Activated CD4-positive, alpha-beta memory T cell treated with anti-CD3 and anti-CD28 coated beads, Interleukin-2, amount 10 ng/mL, durations not matched to agents 7 days and 5 days (primary cell): ENCODE measurements at regions not wholly inside any gene's neighbourhood (a gene's known extent, or its start where the extent isn't known, plus 50 kb on each side); places are given as distances from the start of the nearest gene placed in this dataset.

Source experiments
- CTCF ChIA-PET: fragments of 350-600 bp; sonication (Branson Sonifier 250); formaldehyde crosslinking; loops from one replicate; lab custom pipeline; 2021; ENCODE audit warnings: antibody characterized with exemption, inconsistent platforms; lab: Charles Lee
- POLR2A ChIA-PET: fragments of 350-600 bp; sonication (Branson Sonifier 250); formaldehyde crosslinking; loops from one replicate; lab custom pipeline; 2021; ENCODE audit warnings: antibody characterized with exemption; lab: Charles Lee
- DNase-seq: peaks from one replicate; pipeline ENCODE4 v3.0.0-alpha.2; 2020
- H3K27ac Mint-ChIP-seq: one replicate; pipeline ENCODE4 v1.8.0; 2021; ENCODE audit warnings: mild to moderate bottlenecking, mixed read lengths
- H3K27me3 Mint-ChIP-seq: one replicate; pipeline ENCODE4 v1.8.0; 2021; ENCODE audit warnings: mixed read lengths
- H3K36me3 Mint-ChIP-seq: one replicate; pipeline ENCODE4 v1.8.0; 2021; ENCODE audit warnings: low read depth, mixed read lengths
- H3K4me1 Mint-ChIP-seq: one replicate; pipeline ENCODE4 v1.8.0; 2021; ENCODE audit warnings: mixed read lengths
- H3K4me3 Mint-ChIP-seq: one replicate; pipeline ENCODE4 v1.8.0; 2021; ENCODE audit warnings: mild to moderate bottlenecking, mixed read lengths
- H3K9me3 Mint-ChIP-seq: one replicate; pipeline ENCODE4 v1.8.0; 2021; ENCODE audit warnings: mixed read lengths

DNA sequence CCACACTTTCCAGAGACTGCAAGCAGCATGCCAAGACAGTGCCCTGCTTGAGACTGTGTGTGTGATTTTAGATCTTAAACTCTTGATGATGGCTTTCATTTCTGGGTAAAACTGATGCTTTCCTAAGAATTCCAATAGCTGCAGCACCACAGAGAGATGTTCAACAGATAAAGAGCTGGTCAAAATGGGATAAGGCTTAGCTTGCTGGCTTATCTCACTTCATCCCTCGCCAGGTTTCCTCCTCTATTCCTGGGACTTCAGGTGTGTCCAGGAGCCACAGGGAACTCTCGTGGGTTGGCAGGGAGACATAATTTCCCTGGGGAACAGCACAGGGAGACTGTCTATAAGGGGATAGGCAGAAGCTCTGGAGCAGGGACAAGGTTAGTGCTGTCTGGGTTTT, 137.3 kb downstream of the KCTD15 start:
- ChIA-PET CTCF (no interaction called here), POLR2A (no interaction called here)
- Mint-ChIP-seq H3K27ac (no peak overlapping the region), H3K36me3 (no peaks in the 10 kb centered on the region), H3K9me3 (no peaks in the 10 kb centered on the region), H3K4me1 (no peaks in the 10 kb centered on the region), H3K4me3 (no peak overlapping the region), H3K27me3 (no peaks in the 10 kb centered on the region)
- no peak for DNase-seq

DNA sequence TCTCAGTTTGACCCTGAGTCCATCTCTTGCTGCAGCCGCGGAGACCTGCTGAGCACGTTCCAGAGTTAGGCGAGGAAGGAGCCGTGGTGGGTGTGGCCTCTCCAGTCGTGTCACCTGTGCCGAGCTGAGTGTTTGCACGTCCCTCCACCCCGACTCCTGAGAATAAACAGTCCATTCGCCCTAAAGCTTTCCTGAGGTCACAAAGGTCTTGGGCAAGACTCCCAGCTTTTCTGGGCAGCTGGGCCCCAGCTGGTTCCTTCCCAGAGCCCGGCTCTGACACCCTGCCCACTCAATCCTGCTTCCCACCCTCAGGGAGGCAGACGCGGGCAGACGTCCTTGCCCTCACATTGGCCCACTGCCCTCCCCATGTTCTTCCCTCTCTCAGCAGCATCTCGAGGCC, 142.2 kb downstream of the KCTD15 start:
- ChIA-PET POLR2A (no interaction called here), CTCF (no interaction called here)
- no peaks in the 10 kb centered on the region for H3K27me3 Mint-ChIP-seq
- H3K4me3 Mint-ChIP-seq: no peak overlapping the region
- DNase-seq: no peak
- H3K27ac Mint-ChIP-seq: no peak overlapping the region
- H3K9me3 Mint-ChIP-seq: no peaks in the 10 kb centered on the region
- no peaks in the 10 kb centered on the region for H3K36me3 Mint-ChIP-seq
- H3K4me1 Mint-ChIP-seq: no peaks in the 10 kb centered on the region

DNA sequence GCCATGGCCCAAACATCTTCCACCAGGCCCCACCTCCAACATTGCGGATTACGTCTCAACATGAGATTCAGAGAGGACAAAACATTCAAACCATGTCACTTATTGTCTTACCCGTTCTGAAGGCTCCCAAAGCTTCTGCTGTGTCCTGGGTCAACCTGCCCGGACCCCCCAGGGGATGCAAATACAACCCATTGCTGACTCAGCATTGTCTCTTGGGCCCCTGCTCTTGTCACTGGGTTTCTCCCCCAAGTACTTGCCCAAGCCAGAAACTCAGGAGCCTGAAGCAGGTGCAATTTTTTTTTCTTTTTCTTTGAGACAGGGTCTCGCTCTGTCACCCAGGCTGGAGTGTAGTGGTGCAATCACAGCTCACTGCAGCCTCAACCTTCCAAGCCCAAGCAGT, 144.5 kb downstream of the KCTD15 start:
- H3K36me3 Mint-ChIP-seq: no peaks in the 10 kb centered on the region
- no peaks in the 10 kb centered on the region for H3K9me3 Mint-ChIP-seq
- CTCF ChIA-PET: no interaction called here
- H3K27me3 Mint-ChIP-seq: no peaks in the 10 kb centered on the region
- POLR2A ChIA-PET: no interaction called here
- H3K27ac Mint-ChIP-seq: no peak overlapping the region
- H3K4me1 Mint-ChIP-seq: no peaks in the 10 kb centered on the region
- no peak for DNase-seq
- no peak overlapping the region for H3K4me3 Mint-ChIP-seq

DNA sequence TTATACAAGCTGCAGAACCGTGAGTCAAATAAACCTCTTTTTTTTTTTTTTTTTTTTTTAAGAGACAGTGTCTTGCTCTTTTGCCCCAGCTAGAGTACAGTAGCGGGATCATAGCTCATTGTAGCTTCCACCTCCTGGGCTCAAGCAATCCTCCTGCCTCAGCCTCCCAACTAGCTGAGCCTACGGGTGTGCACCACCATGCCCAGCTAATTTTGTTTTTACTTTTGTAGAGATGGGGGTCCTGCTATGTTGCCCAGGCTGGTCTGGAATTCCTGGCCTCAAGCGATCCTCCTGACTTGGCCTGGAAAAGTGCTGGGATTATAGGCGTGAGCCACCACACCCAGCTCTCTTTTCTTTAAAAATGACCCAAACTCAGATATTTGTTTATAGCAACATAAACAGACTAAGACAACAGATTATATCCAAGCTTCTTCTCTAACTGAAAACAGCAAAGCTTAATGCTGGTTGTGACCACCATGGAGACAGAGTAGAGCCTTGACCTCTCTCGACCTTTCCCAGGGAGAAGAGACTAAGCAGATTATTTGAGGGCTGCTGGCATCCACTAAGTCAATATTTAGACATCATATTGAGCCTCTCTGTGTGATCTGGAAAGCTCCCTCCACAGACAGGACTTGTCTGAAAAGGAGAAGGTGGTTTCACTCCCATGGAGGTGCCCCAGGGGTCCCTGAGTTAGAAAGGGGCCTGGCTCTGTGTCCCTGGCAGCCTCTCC, 150.0 kb downstream of the KCTD15 start:
- ChIA-PET CTCF (interaction anchor here (0.7 to 1.5 kb wide), 2 partner anchors 62 to 169 kb away, joined by 3 to 5 read pairs; no protein-coding TSS in a partner anchor), POLR2A (interaction anchor here (0.6 kb wide), 1 partner anchor 214 kb away, joined by 3 read pairs; no protein-coding TSS in a partner anchor)
- Mint-ChIP-seq H3K27me3 (no peaks in the 10 kb centered on the region), H3K9me3 (no peaks in the 10 kb centered on the region), H3K4me1 (no peaks in the 10 kb centered on the region), H3K27ac (no peak overlapping the region), H3K36me3 (no peaks in the 10 kb centered on the region), H3K4me3 (no peak overlapping the region)
- DNase-seq: no peak

DNA sequence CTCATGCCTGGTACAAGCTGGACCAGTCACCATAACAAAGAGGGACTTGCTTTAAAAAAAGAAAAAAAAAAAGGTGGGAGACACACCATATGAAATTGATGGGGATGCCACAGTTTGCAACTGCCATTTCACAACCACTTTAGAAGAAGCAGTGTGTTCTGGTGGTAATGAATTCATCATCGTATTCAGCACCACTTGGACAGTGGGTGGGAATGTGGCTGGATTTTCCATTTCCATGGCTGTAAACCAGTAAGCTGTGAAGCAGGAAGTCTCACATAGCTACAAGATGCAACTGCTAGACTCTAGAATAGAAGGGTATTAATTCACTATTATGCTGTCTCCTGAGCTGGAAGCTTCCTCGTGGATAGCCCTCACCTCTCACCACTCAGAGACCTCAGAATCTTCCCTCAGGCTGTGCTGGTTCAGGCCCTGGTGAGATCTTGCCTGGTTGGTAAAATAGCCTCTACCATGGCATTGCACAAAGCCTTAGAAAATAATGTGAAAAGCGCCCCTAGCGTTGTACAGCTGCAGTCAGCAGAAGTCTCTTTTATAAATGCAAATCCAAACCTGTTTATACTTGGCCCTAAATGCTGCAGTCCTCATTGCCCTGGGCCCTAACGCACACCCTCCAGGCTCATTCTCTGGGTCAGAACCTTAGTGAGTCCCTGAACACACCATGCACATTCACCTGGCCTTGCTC, 150.7 kb downstream of the KCTD15 start:
- H3K27ac Mint-ChIP-seq: no peak overlapping the region
- ChIA-PET POLR2A (no interaction called here), CTCF (interaction anchor here (1.5 kb wide), 1 partner anchor 169 kb away, joined by 5 read pairs; no protein-coding TSS in a partner anchor)
- no peaks in the 10 kb centered on the region for H3K4me1 Mint-ChIP-seq
- no peaks in the 10 kb centered on the region for H3K27me3 Mint-ChIP-seq
- H3K4me3 Mint-ChIP-seq: no peak overlapping the region
- H3K9me3 Mint-ChIP-seq: no peaks in the 10 kb centered on the region
- DNase-seq: no peak
- H3K36me3 Mint-ChIP-seq: no peaks in the 10 kb centered on the region

DNA sequence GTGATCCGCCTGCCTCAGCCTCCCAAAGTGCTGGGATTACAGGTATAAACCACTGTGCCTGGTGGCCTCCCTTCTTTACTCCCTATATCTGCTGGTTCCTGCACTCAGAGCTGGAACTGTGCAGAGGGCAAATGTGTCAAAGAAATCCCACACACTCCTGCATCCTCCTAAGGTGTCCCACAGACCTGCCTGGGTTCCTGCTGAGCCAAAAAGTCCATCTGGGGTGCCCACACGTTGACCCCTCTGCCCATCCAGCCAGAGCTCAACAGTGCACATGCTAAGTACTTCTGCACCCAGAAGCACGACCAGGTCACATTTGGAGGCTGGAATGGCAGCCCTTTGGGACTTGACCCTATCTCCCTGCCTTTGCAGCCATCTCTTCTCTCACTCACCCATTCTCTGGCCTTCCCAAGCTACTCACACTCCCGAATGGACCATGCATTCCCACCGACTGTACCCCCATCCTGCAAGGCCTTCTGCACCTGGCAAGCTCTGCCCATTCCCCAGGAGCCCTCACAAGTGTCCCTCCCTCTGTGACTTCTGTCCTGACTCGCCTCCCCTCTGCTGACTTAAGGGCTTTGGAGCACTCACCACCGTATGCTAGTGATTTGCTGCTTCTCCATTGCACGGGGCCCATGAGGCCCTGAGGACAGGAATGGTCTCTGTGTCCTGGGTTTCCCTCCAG, 152.1 kb downstream of the KCTD15 start:
- POLR2A ChIA-PET: no interaction called here
- Mint-ChIP-seq H3K9me3 (no peaks in the 10 kb centered on the region), H3K4me3 (no peak overlapping the region), H3K36me3 (no peaks in the 10 kb centered on the region), H3K27me3 (no peaks in the 10 kb centered on the region), H3K27ac (no peak overlapping the region), H3K4me1 (no peaks in the 10 kb centered on the region)
- no peak for DNase-seq
- CTCF ChIA-PET: no interaction called here

DNA sequence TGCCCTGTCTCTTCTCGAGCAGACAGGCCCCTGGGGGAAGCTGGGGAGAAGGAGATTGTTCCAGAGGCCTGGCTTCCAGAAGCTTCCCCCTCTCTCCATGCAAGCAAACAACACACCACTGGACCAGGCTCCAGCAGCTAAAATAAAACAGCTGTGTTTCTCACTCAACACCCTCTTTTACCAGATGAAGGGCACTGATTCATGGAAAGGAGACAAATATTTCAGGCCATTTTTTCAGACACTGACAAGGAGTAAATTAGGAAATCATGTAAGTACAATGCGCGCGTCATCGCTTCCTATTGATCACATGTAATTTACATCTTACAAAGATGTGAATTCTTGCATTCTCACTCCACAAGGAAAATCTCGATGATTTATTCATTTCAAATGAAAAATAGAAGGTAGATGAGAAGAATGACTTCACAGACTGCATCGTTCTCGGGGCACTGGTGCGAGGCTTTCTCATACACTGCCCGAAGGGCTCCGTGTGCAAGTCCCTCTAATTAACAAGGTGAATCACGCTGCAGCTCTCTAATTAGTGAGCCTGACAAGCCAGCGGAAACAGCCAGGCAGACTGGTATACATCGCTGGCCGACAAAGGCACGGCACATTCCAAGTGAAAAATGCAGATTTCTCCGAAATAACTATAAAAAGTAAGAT, 153.6 kb downstream of the KCTD15 start:
- no peak for DNase-seq
- no peaks in the 10 kb centered on the region for H3K9me3 Mint-ChIP-seq
- H3K36me3 Mint-ChIP-seq: no peaks in the 10 kb centered on the region
- CTCF ChIA-PET: no interaction called here
- no peak overlapping the region for H3K27ac Mint-ChIP-seq
- H3K4me3 Mint-ChIP-seq: no peak overlapping the region
- peaks cover 1% of the 10 kb centered on the region for H3K27me3 Mint-ChIP-seq
- POLR2A ChIA-PET: no interaction called here
- no peaks in the 10 kb centered on the region for H3K4me1 Mint-ChIP-seq

DNA sequence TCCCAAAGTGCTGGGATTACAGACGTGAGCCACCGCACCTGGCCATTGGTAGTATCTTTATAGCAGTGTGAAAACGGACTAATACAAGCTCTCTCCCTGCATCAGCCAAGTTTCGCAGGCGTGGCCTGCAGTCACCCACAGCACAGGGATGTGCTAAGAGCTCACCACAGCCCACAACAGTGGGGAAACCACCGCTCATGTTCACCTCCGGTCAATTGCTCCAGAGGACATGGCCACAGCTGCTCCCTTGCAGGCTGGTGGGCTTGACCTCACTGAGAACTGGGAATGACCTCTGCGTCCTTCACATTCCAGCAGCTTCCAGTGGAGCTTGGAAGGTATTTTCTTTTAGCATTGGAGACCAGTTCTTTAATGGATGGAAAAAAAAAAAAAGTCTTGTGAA, 156.4 kb downstream of the KCTD15 start:
- Mint-ChIP-seq H3K4me1 (no peaks in the 10 kb centered on the region), H3K27me3 (peaks cover 2% of the 10 kb centered on the region), H3K9me3 (no peaks in the 10 kb centered on the region), H3K4me3 (no peak overlapping the region), H3K27ac (no peak overlapping the region), H3K36me3 (no peaks in the 10 kb centered on the region)
- ChIA-PET CTCF (no interaction called here), POLR2A (no interaction called here)
- DNase-seq: no peak

DNA sequence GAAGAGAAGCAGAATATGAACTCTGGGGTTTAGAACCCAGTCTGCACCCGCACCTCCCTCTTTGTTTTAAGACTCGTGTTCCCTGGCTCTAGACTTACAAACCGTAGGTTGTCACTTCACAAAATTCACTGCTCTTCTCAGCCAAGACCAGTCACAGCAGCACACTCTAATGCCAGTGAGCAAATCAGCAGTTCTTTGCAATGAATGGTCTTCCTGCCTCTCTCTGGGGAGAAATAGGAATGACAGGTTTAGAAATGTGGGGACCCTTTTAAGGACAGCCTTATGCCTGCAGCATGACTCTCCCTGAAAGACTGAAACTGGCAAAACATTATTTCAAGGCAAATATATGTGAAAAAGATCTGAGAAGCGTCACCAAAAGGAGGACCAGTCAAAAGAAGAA, 156.9 kb downstream of the KCTD15 start:
- H3K4me1 Mint-ChIP-seq: no peaks in the 10 kb centered on the region
- H3K27me3 Mint-ChIP-seq: peaks cover 2% of the 10 kb centered on the region
- no peak overlapping the region for H3K27ac Mint-ChIP-seq

DNA sequence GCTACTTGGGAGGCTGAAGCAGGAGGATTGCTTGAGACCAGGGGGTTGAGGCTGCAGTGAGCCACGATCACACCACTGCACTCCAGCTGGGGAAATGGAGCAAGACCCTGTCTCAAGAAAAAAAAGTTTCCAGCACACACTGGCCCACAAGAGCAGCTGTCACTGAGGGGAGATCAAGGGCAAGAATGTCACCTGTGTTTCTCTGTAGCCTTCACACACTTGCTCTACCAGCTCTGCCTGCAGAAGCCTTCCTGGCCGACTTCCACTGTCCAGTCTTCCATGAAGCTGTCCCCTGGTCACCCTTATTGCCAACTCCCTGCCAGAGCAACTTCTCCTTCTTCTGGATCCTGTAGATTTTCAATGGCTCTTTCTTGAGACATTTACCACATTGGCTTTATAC, 158.0 kb downstream of the KCTD15 start:
- H3K4me3 Mint-ChIP-seq: no peak overlapping the region
- ChIA-PET POLR2A (no interaction called here), CTCF (interaction anchor here (1.0 kb wide), 1 partner anchor 43 kb away, joined by 3 read pairs; no protein-coding TSS in a partner anchor)
- DNase-seq: no peak
- H3K27me3 Mint-ChIP-seq: peaks cover 2% of the 10 kb centered on the region
- no peaks in the 10 kb centered on the region for H3K9me3 Mint-ChIP-seq
- no peaks in the 10 kb centered on the region for H3K4me1 Mint-ChIP-seq
- no peaks in the 10 kb centered on the region for H3K36me3 Mint-ChIP-seq
- H3K27ac Mint-ChIP-seq: no peak overlapping the region

More for the DNA sequence above, 156.9 kb downstream of the KCTD15 start:
- Mint-ChIP-seq H3K9me3 (no peaks in the 10 kb centered on the region), H3K4me3 (no peak overlapping the region), H3K36me3 (no peaks in the 10 kb centered on the region)
- ChIA-PET CTCF (no interaction called here), POLR2A (no interaction called here)
- no peak for DNase-seq

DNA sequence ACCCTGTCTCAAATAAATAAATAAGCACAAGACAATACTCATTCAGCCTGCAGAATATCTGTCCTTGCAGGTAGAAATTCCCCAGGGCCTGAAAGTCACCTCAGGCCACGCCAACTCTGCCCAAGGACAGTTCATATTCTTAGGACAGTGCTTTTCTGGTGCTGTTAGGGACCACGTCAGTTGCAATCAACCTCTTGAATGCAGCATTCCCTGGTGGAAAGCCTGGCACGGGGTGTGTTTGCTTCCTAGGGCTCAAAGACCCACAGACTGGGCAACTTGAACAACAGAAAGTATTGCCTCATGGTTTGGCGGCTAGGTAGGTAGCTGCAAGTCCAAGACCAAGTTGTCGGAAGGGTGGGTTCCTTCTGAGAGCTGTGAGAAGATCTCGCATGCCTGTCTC, 160.3 kb downstream of the KCTD15 start:
- CTCF ChIA-PET: no interaction called here

DNA sequence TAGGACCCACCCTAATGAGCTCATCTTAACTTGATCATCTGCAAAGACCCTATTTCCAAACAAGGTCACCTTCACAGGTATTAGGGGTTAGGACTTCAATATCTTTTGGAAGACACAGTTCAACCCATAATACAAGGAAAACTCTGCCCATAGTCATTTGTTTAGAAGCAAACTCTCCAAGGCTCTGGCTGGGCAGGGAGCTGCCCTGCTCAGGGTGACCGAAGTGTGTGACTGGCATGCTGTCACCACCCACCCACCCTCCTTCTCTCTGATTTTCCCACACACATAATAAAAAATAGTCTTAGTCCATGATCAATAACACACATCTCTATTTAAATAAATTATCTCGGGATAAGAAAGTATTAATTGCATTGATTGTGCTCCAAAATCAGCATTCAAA, 161.1 kb downstream of the KCTD15 start:
- H3K4me1 Mint-ChIP-seq: no peaks in the 10 kb centered on the region
- H3K36me3 Mint-ChIP-seq: no peaks in the 10 kb centered on the region
- POLR2A ChIA-PET: no interaction called here
- H3K4me3 Mint-ChIP-seq: no peak overlapping the region
- no peak for DNase-seq
- H3K27me3 Mint-ChIP-seq: peaks cover 3% of the 10 kb centered on the region
- no peaks in the 10 kb centered on the region for H3K9me3 Mint-ChIP-seq
- CTCF ChIA-PET: no interaction called here
- H3K27ac Mint-ChIP-seq: no peak overlapping the region

More for the DNA sequence above, 160.3 kb downstream of the KCTD15 start:
- no peak overlapping the region for H3K27ac Mint-ChIP-seq
- POLR2A ChIA-PET: no interaction called here
- H3K4me1 Mint-ChIP-seq: no peaks in the 10 kb centered on the region
- H3K36me3 Mint-ChIP-seq: no peaks in the 10 kb centered on the region
- no peak for DNase-seq
- H3K4me3 Mint-ChIP-seq: no peak overlapping the region
- H3K9me3 Mint-ChIP-seq: no peaks in the 10 kb centered on the region
- H3K27me3 Mint-ChIP-seq: peaks cover 3% of the 10 kb centered on the region

DNA sequence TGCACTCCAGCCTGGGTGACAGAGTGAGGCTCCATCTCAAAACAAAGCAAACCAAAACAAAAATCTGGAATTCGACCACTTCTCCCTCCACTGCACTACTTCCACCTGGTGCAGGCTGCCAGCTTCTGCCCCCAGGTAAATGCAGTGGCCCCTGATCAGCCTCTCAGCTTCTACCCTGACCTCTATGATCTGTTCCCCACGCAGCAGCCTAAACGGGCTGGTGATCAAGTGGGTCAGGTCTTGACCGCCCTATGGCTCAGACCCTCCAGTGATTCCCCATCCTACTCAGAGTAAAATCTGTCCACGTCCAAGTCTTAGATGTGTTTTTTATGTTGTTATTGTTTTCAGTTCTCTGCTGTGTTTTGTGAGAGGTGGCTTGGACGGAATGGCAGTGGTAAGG, 163.9 kb downstream of the KCTD15 start:
- Mint-ChIP-seq H3K27ac (no peak overlapping the region), H3K27me3 (peaks cover 2% of the 10 kb centered on the region), H3K9me3 (no peaks in the 10 kb centered on the region), H3K36me3 (no peaks in the 10 kb centered on the region), H3K4me3 (no peak overlapping the region), H3K4me1 (no peaks in the 10 kb centered on the region)
- CTCF ChIA-PET: no interaction called here
- no peak for DNase-seq
- POLR2A ChIA-PET: no interaction called here
